Fibroblast of mammary gland (primary cell): ENCODE measurements at regions not wholly inside any gene's neighbourhood (a gene's known extent, or its start where the extent isn't known, plus 50 kb on each side); places are given as distances from the start of the nearest gene placed in this dataset.
"Not testable (repeated sequence)": the region's sequence is repeated elsewhere in the genome, so short reads cannot be mapped to it uniquely, and the experiment has no call there.

Experiments
- DNase-seq: peaks from one replicate; pipeline ENCODE4 v3.0.0-alpha.2; 2010; ENCODE audit warnings: low read depth
- H3K4me3 ChIP-seq: 2 replicates; pipeline ENCODE4 v1.5.1; 2011; ENCODE audit warnings: low read depth, mild to moderate bottlenecking, low read length, moderate library complexity; ENCODE audit not compliant: control insufficient read depth
- TF ChIP-seq, protein P1 (sequence below): conservative IDR thresholded peaks from 2 replicates; pipeline ENCODE4 v1.5.1; 2011; ENCODE audit warnings: low read depth, low read length, inconsistent platforms; ENCODE audit not compliant: control insufficient read depth, insufficient read depth

DNA sequence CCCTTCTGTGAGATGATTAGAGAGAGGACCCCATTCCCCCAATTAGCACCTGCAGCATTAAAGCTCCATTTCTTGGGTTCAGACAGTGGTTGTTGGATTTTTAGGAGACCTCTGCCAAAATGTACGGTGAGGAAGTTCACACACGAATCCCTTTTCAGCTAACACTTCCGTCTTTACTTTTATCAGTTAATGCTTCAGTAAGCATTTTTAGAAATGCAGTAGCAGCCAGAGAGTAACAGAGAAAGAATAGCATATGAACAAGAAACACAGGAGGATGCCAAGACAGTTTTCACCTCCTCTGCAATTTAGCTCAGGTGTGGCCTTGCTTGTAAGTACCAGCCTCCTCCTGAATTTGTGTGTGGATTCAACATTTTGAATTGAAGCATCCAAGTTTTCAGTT is 312.9 kb downstream of the ISL1 start:
- TF ChIP-seq, protein P1, sequence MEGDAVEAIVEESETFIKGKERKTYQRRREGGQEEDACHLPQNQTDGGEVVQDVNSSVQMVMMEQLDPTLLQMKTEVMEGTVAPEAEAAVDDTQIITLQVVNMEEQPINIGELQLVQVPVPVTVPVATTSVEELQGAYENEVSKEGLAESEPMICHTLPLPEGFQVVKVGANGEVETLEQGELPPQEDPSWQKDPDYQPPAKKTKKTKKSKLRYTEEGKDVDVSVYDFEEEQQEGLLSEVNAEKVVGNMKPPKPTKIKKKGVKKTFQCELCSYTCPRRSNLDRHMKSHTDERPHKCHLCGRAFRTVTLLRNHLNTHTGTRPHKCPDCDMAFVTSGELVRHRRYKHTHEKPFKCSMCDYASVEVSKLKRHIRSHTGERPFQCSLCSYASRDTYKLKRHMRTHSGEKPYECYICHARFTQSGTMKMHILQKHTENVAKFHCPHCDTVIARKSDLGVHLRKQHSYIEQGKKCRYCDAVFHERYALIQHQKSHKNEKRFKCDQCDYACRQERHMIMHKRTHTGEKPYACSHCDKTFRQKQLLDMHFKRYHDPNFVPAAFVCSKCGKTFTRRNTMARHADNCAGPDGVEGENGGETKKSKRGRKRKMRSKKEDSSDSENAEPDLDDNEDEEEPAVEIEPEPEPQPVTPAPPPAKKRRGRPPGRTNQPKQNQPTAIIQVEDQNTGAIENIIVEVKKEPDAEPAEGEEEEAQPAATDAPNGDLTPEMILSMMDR: no peak
- DNase-seq: no peak
- no peak overlapping the region for H3K4me3 ChIP-seq

DNA sequence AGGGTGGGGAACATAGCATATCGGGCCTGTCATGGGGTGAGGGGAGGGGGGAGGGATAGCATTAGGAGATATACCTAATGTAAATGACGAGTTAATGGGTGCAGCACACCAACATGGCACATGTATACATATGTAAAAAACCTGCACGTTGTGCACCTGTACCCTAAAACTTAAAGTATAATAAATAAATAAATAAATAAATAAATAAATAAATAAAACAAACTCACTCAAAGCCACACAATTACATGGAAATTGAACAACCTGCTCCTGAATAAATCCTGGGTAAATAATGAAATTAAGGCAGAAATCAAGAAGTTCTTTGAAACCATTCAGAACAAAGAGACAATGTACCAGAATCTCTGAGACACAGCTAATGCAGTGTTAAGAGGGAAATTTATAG is 318.8 kb downstream of the ISL1 start:
- DNase-seq, H3K4me3 ChIP-seq: not testable (repeated sequence)

DNA sequence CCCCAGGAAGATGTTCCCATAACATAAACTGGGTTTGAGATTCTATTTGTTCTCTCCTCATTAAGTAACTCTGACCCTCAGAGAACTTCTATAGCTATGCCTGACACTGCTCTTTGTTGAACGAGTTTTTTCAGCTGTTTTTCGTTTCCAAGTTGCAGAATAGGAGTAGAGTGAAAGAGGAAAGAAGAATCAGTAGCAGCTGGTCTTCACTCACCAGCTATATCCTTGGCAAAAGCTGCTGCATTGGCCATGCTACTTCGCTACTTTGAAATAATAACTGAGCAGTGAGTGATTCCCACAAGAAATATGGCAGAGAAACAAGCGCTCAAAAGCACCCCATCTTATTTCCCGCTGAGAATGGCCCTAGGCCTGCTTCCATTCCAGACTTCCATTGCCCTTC is 329.0 kb downstream of the ISL1 start:
- TF ChIP-seq, protein P1: no peak
- no peak overlapping the region for H3K4me3 ChIP-seq
- no peak for DNase-seq

DNA sequence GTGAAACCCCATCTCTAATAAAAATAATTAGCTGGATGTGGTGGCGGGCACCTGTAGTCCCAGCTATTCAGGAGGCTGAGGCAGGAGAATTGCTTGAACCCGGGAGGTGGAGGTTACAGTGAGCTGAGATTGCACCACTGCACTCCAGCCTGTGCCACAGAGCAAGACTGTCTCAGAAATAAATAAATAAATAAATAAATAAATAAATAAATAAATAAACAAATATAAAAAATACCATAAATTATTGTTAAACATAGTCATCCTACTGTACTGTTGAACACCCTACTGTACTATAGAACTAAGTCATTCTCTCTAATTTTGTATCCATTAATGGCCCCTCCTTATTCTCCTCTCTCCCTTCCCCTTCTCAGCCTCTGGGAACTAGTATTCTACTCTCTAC is 332.2 kb downstream of the ISL1 start:
- DNase-seq, H3K4me3 ChIP-seq: not testable (repeated sequence)

DNA sequence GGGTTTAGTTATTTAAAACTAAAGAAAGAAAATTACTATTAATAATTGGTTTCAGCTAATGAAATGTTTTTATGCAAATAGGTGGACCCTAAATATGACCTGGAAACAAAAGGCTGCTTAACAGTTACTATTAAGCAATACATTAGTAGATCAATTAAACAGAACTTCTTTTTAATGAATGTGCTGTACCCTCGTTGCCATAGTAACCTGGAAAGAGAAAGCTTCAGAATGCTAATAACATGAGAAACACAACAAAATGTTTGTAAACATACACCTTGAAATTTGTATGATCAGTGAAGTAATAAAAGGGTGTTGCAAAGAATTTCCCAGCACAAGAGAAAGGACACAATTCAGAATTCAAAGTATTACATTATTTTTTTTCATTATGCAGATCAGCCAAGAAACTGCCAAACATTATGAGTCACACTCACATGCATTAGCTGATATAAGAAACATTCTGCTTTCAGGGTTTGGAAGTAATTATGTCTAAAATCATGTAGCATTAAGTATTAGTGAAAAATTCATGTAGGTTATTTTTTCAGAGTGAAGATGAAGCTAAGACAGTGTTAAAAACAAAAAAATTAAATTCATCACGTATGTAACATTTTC is 348.3 kb downstream of the ISL1 start:
- no peak overlapping the region for H3K4me3 ChIP-seq
- peak; percentile 0 for DNase-seq
- TF ChIP-seq, protein P1: no peak

DNA sequence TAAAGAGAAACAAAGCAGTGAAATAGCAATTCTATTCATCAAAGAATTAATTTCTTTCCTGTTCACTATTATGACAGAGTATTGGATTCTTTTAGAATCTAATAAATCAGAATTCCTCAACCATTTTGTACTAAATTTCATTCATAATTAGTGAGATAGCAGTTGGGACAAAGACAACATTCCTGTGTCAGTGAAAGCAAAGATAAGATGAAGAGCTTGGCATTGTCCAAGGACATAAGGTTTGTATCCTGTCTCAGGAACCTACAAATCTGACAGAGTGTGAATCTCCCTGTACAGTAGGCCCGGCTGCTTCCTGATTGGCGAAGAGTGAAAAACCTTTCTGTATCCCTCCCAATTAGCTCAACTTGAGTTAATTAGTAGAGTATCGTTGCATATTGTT is 349.1 kb downstream of the ISL1 start:
- TF ChIP-seq, protein P1: no peak
- DNase-seq: no peak
- H3K4me3 ChIP-seq: no peak overlapping the region

DNA sequence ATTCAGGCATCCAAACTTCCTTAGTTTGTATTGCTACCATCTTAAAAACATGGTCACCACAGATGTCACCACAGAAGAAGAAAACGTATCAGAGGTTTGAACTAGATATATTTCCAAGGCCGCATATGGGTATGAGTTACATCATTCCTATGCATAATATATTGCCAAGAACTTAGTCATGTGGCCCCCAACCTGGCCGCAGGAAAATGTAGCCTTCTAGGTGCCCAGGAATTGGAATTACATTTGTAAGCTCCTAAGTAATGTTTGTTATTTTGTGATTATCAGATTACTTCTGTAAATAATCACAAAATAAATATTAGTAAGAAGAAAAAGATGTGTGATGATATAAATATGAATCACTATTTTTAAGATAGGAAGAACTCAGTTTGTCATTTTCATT is 351.4 kb downstream of the ISL1 start:
- no peak for DNase-seq
- TF ChIP-seq, protein P1: no peak
- H3K4me3 ChIP-seq: no peak overlapping the region

DNA sequence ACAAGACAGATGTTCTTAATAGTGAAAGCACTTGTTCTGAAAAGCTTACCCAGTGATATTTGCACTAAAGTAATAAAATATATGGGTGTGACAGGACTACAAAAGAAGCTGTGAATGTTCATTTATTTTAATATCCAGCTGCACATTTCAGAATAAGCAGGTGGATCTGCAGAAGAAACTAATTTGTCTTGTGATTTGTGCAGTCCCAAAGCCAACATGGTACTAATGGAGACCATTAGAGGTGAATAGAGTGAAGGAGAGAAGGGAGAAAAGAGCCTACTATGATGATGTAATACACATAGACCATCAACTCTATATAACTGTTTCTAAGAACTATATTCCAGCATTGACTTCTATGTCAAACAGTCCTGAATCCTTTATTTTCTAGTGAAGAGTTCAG is 362.8 kb downstream of the ISL1 start:
- H3K4me3 ChIP-seq: no peak overlapping the region
- no peak for DNase-seq
- TF ChIP-seq, protein P1: no peak
